ENCODE measurements at regions not wholly inside any gene's neighbourhood (a gene's known extent, or its start where the extent isn't known, plus 50 kb on each side); places are given as distances from the start of the nearest gene placed in this dataset.

DNA sequence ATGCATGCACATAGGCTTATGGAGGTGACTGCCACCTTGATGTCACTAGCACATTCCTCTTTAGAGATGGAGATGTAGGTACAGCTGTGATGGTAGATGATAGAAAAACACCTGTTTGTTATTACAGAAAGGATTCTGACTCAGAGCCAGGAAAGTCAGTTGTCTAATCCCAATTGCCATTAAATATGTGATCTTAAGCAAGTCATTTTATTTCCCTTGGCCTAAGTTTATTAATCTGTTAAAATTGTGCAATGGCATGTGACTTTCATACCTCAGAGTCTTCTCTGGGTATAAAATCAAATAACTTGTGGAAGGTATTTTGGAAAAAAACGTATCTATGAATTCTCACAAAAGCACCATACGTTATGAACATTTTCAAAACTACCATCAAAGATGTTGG is 123.9 kb upstream of the BET1 start:
- no peak for DNase-seq (ENCODE audit: low read depth)
- TF ChIP-seq, protein P1, sequence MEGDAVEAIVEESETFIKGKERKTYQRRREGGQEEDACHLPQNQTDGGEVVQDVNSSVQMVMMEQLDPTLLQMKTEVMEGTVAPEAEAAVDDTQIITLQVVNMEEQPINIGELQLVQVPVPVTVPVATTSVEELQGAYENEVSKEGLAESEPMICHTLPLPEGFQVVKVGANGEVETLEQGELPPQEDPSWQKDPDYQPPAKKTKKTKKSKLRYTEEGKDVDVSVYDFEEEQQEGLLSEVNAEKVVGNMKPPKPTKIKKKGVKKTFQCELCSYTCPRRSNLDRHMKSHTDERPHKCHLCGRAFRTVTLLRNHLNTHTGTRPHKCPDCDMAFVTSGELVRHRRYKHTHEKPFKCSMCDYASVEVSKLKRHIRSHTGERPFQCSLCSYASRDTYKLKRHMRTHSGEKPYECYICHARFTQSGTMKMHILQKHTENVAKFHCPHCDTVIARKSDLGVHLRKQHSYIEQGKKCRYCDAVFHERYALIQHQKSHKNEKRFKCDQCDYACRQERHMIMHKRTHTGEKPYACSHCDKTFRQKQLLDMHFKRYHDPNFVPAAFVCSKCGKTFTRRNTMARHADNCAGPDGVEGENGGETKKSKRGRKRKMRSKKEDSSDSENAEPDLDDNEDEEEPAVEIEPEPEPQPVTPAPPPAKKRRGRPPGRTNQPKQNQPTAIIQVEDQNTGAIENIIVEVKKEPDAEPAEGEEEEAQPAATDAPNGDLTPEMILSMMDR (conservative IDR thresholded peaks at IDR 0.05; ENCODE audit: low read depth, low read length) = no peak

DNA sequence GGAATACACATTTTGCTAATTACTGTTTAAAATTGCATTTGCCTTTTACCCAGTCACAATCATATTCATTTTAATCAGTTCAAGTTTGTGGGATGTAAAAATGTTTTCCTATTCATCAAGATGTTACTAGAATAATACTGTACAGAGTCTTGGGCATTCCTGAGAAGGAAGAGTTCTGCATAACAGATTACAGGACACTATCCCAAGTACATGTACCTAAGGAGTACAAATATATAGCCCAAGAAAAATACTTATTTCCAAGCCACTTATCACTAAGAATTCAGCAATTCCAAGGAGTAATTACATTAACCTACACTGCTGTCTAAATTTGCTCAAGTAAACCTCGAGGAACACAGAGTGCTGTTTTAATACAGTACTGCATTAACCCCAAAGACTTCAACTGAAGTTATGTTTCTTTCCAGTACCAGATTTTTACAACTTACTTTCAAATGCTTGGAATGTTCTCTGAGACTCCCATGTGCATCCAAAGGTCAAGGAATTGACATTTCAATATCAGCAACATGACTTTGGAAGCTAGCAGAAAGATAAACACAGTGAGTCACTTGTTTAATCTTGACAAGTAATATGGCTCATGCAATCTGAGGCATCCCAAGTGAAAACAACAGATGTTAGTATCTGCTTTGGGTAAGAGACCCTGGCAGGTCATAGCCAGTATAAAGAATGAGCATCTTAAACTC is 125.4 kb upstream of the BET1 start:
- TF ChIP-seq, protein P1 (conservative IDR thresholded peaks at IDR 0.05; ENCODE audit: low read depth, low read length) = no peak
- no peak overlapping the region for H3K4me3 ChIP-seq (ENCODE audit: low read depth, low read length)
- DNase-seq (ENCODE audit: low read depth) = peak; percentile 56

More for the DNA sequence above, 123.9 kb upstream of the BET1 start:
- no peak overlapping the region for H3K4me3 ChIP-seq (ENCODE audit: low read depth, low read length)

DNA sequence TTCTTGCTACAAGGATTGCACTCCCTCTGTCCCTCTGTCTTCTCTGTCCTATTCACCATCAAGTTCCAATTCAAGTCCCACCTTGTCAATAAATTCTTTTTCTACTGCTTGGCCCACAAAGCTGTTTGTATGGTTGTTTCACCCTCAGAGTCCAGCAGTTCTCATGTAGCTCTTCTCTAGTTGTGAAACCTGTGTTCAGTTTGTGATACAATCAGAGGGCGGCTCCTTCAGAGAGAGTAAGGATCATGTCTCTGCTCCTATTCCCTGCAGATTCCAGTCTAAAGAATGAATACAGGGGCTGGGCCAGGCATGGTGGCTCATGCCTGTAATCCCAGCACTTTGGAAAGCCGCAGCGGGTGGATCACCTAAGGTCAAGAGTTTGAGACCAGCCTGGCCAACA is 126.6 kb upstream of the BET1 start:
- no peak overlapping the region for H3K4me3 ChIP-seq (ENCODE audit: low read depth, low read length)
- TF ChIP-seq, protein P1 (conservative IDR thresholded peaks at IDR 0.05; ENCODE audit: low read depth, low read length) = no peak
- no peak for DNase-seq (ENCODE audit: low read depth)

DNA sequence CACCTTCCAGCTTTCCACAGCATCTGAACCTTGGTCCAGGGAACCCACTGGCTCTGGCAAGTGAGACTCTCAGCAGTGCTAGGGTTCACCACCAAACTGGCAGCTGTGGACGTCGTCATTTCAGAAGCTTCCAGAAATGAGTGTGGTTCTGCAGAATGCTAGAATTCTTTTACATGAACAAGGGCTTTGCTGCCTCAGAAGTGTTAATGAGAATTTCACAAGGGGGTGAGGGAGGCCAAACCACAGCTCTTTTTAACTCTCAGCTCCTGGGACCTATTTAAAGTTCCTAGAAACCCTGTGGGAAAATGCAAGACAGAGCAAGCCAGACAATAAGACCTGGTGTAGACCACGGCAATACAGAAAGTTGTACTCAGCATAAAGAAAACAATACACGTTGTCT is 129.3 kb upstream of the BET1 start:
- peak; percentile 3 for DNase-seq (ENCODE audit: low read depth)
- no peak overlapping the region for H3K4me3 ChIP-seq (ENCODE audit: low read depth, low read length)
- TF ChIP-seq, protein P1 (conservative IDR thresholded peaks at IDR 0.05; ENCODE audit: low read depth, low read length) = no peak

DNA sequence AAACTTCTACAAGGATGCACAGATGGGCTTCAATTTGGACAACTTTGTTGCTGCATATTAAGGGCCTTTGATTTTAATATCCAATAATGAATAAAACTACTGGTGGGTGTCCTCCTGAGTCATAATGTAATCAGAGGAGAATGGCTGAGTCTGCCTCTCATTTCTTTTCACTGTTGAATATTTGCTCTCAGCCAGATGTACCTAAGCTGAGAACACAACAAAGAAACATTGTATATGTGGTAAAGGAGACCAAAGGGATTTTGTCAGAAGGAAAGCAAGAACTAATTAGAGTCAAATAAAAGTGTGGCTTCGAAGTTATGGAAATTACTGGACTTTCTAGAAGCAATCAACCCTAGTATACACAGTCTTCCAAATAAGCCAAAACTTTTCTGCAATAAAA is 131.0 kb upstream of the BET1 start:
- DNase-seq (ENCODE audit: low read depth) = no peak
- H3K4me3 ChIP-seq (ENCODE audit: low read depth, low read length) = no peak overlapping the region
- TF ChIP-seq, protein P1 (conservative IDR thresholded peaks at IDR 0.05; ENCODE audit: low read depth, low read length) = no peak

DNA sequence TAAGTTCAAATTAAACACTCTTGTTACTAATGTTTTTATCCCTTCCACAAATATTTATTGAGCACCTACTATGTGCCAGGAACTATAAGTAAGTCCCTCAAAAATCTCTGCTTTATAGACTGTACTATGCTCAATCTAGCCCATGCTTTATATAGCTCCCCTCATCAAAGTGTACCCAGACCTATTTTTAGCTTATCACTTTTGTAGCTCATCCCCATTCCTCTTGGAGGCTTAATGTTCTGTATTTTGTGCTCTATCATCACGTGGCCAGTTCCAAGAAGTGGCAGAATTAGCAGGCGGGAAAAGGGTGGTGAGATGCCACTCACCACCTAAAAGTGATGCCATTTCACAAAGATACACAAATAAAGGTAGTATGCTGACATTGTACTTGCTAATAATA is 138.1 kb upstream of the BET1 start:
- no peak for DNase-seq (ENCODE audit: low read depth)
- H3K4me3 ChIP-seq (ENCODE audit: low read depth, low read length) = no peak overlapping the region
- TF ChIP-seq, protein P1 (conservative IDR thresholded peaks at IDR 0.05; ENCODE audit: low read depth, low read length) = no peak

DNA sequence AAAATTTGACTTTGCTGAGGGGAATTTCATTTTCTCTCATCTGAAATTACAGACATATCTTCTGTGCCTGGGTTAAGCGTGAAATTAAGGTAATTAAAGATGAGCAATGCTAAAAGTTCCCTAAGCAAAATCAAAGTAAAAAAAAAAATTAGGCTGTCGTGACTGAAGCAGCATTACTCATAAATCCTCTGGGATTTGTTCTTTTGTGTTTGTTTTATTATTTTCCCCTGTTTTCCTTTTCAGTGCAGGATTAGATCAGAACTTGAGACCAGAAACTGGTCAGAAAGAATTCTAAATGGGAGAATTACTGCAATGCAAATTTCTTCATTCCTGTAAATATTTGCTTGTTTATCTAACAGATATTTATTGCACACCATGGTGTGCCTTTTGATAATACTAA is 141.4 kb upstream of the BET1 start:
- no peak overlapping the region for H3K4me3 ChIP-seq (ENCODE audit: low read depth, low read length)
- TF ChIP-seq, protein P1 (conservative IDR thresholded peaks at IDR 0.05; ENCODE audit: low read depth, low read length) = no peak
- DNase-seq (ENCODE audit: low read depth) = no peak

Measured in epithelial cell of proximal tubule (primary cell).